ENCODE measurements at regions not wholly inside any gene's neighbourhood (a gene's known extent, or its start where the extent isn't known, plus 50 kb on each side); places are given as distances from the start of the nearest gene placed in this dataset.

DNA sequence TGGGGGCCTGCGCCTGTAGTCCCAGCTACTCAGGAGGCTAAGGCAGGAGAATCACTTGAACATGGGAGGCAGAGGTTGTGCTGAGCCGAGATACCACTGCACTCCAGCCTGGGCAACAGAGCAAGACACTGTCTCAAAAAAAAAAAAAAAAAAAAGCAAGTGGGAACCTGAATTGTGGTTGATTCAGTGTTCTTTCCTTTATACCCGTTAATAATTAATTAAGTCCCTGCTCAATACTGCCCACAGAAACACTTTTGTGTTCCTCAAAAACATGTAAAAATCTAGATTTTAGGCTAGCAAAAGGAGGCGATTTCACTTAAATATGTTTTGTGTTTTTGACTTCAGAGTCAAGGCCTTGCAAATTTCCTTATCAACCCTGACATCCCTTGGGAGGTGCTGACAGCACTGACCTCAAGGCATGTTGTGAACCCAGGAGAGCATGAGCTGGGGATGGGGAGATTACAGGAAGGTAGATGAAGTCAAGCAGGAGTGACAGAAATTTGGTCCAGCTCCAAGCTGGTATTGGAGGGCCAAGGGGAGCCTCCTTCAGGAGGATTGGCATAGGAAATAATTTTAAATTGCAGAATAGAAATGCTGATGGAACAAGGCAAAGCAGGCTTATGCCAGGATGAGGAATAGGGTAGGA, 89.0 kb upstream of the PNPT1 start:
- H3K4me3 ChIP-seq = no peak overlapping the region
- no peaks in the 10 kb centered on the region for H3K27me3 ChIP-seq
- no peak overlapping the region for H3K27ac ChIP-seq
- TF ChIP-seq, protein P1, sequence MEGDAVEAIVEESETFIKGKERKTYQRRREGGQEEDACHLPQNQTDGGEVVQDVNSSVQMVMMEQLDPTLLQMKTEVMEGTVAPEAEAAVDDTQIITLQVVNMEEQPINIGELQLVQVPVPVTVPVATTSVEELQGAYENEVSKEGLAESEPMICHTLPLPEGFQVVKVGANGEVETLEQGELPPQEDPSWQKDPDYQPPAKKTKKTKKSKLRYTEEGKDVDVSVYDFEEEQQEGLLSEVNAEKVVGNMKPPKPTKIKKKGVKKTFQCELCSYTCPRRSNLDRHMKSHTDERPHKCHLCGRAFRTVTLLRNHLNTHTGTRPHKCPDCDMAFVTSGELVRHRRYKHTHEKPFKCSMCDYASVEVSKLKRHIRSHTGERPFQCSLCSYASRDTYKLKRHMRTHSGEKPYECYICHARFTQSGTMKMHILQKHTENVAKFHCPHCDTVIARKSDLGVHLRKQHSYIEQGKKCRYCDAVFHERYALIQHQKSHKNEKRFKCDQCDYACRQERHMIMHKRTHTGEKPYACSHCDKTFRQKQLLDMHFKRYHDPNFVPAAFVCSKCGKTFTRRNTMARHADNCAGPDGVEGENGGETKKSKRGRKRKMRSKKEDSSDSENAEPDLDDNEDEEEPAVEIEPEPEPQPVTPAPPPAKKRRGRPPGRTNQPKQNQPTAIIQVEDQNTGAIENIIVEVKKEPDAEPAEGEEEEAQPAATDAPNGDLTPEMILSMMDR (IDR thresholded peaks at IDR 0.05) = no peak
- no peaks in the 10 kb centered on the region for H3K4me1 ChIP-seq
- no peaks in the 10 kb centered on the region for H3K9me3 ChIP-seq
- no peak for DNase-seq (ENCODE audit: low spot score)
- no peaks in the 10 kb centered on the region for H3K36me3 ChIP-seq

DNA sequence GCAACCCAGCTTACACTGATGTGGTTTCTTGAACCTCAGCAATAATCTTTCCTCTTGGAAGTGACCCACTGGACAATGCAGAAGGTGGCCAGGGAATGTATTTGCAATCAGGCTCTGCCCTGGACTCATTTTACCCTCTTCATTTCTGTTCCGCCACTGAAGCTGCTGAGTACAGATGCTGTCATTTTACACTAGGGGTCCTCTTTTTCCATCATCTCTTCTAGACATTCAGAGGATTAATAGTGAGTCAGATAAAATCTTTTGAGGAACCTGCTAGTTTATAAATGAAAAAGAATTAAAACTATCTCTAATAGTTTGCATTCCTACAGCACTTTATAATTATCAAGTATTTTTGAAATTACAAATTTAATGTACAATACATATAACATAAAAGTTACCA, 87.9 kb upstream of the PNPT1 start:
- H3K9me3 ChIP-seq = no peaks in the 10 kb centered on the region
- TF ChIP-seq, protein P1 (IDR thresholded peaks at IDR 0.05) = peak in 1 of 2 donors; percentile 40

DNA sequence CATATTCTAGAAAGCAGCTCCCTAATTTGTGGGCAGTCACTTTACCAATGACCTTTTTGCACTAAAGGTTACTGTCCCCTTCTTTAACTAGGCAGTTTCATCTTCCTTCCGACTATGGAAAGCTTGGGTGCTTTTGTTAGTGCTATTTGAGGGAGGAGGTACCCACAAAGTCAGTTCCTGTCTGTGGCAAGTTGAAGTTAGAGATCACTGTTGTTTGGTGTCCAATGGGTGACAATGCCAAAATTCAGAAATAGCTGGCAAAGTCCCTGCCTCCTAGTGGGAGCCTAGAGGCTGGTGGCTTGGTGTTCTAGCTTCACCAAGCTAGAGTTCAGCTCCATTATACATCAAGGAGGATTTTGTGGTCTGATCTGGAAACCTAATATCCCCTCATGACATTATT, 87.1 kb upstream of the PNPT1 start:
- no peaks in the 10 kb centered on the region for H3K4me1 ChIP-seq
- H3K27me3 ChIP-seq = no peaks in the 10 kb centered on the region
- no peak for DNase-seq (ENCODE audit: low spot score)
- H3K4me3 ChIP-seq = no peak overlapping the region
- no peaks in the 10 kb centered on the region for H3K9me3 ChIP-seq
- TF ChIP-seq, protein P1 (IDR thresholded peaks at IDR 0.05) = no peak
- H3K36me3 ChIP-seq = no peaks in the 10 kb centered on the region
- no peak overlapping the region for H3K27ac ChIP-seq

More for the DNA sequence above, 87.9 kb upstream of the PNPT1 start:
- Histone ChIP-seq H3K4me3 (no peak overlapping the region), H3K4me1 (no peaks in the 10 kb centered on the region), H3K27me3 (no peaks in the 10 kb centered on the region), H3K36me3 (no peaks in the 10 kb centered on the region), H3K27ac (no peak overlapping the region)
- no peak for DNase-seq (ENCODE audit: low spot score)

DNA sequence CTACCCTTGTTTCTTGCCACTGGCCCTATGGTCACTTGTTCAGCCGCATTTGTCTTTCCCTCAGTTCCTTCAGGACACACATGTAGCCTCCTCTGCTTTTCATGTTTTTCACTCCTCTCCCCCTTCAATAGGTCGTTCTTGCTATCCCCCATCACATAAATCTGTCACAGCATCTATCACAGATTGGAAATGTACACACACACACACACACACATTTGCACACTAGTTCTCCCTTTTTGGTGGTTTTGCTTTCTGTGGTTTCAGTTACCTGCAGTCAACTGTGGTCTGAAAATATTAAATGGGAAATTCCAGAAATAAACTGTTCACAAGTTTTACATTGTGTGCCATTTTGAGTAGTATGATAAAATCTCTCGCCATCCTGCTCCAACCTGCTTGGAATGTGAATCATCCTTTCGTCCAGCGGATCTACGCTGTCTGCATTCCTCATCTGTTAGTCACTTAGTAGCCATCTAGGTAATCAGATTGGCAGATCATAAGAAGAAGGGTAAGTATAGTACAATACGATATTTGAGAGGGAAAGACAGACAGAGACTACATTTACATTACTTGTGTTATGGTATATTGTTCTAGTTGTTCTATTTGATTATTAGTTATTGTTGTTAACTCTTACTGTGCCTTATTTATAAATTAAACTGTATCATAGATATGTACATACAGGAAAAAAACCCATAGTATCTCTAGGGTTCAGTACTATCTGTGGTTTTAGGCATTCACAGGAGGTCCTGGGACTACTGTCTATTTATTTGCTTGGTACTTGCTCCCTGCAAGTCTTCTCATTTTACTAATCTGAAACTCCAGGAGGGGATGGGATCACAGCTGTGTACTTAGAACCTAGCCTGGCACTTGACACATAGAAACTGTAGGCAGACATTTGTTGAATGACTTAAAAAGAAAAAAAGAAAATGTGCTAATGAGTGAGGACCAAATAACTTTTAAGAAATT, 86.1 kb upstream of the PNPT1 start:
- Histone ChIP-seq H3K4me1 (no peaks in the 10 kb centered on the region), H3K4me3 (no peak overlapping the region), H3K36me3 (no peaks in the 10 kb centered on the region), H3K27me3 (no peaks in the 10 kb centered on the region), H3K27ac (no peak overlapping the region), H3K9me3 (no peaks in the 10 kb centered on the region)
- no peak for DNase-seq (ENCODE audit: low spot score)
- TF ChIP-seq, protein P1 (IDR thresholded peaks at IDR 0.05) = no peak

DNA sequence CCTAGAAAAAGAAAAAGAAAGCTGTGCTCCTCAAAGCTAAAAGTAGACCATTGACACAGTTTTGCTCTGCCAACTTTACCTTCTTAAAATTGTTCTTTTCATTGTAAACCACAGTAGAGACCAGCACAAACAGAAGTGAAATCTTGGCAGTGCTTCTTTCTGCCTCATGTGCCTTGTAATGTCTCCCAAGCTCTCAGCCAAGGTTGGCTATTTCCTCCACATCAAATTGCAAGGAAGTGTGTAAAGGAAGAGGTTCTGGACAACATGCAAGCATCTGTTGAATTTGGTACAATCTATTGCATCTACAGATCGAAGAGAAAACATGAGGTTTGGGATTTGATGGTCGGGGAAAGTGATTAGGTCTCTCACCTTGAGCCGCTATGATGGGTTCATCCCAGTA, 83.3 kb upstream of the PNPT1 start:
- Histone ChIP-seq H3K36me3 (no peaks in the 10 kb centered on the region), H3K4me1 (no peaks in the 10 kb centered on the region), H3K27ac (no peak overlapping the region), H3K4me3 (no peak overlapping the region), H3K27me3 (no peaks in the 10 kb centered on the region), H3K9me3 (no peaks in the 10 kb centered on the region)
- TF ChIP-seq, protein P1 (IDR thresholded peaks at IDR 0.05) = no peak
- no peak for DNase-seq (ENCODE audit: low spot score)
